C4-2B (cell line): ENCODE measurements at regions not wholly inside any gene's neighbourhood (a gene's known extent, or its start where the extent isn't known, plus 50 kb on each side); places are given as distances from the start of the nearest gene placed in this dataset.

Source experiments
- ZFX ChIP-seq: fragments of 450-650 bp; IDR thresholded peaks from 2 replicates; pipeline ENCODE4 v1.6.1; 2017
- TF ChIP-seq, protein P1 (sequence below): fragments of 450-650 bp; conservative IDR thresholded peaks from 2 replicates; pipeline ENCODE4 v1.5.1; 2017; ENCODE audit warnings: mild to moderate bottlenecking

GRCh38 chr7:121490309-121490708 lies 94.2 kb upstream of the FAM3C start:
- TF ChIP-seq, protein P1, sequence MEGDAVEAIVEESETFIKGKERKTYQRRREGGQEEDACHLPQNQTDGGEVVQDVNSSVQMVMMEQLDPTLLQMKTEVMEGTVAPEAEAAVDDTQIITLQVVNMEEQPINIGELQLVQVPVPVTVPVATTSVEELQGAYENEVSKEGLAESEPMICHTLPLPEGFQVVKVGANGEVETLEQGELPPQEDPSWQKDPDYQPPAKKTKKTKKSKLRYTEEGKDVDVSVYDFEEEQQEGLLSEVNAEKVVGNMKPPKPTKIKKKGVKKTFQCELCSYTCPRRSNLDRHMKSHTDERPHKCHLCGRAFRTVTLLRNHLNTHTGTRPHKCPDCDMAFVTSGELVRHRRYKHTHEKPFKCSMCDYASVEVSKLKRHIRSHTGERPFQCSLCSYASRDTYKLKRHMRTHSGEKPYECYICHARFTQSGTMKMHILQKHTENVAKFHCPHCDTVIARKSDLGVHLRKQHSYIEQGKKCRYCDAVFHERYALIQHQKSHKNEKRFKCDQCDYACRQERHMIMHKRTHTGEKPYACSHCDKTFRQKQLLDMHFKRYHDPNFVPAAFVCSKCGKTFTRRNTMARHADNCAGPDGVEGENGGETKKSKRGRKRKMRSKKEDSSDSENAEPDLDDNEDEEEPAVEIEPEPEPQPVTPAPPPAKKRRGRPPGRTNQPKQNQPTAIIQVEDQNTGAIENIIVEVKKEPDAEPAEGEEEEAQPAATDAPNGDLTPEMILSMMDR = no peak
- no peak for TF ChIP-seq ZFX
